ENCODE measurements at regions not wholly inside any gene's neighbourhood (a gene's known extent, or its start where the extent isn't known, plus 50 kb on each side); places are given as distances from the start of the nearest gene placed in this dataset.

DNA sequence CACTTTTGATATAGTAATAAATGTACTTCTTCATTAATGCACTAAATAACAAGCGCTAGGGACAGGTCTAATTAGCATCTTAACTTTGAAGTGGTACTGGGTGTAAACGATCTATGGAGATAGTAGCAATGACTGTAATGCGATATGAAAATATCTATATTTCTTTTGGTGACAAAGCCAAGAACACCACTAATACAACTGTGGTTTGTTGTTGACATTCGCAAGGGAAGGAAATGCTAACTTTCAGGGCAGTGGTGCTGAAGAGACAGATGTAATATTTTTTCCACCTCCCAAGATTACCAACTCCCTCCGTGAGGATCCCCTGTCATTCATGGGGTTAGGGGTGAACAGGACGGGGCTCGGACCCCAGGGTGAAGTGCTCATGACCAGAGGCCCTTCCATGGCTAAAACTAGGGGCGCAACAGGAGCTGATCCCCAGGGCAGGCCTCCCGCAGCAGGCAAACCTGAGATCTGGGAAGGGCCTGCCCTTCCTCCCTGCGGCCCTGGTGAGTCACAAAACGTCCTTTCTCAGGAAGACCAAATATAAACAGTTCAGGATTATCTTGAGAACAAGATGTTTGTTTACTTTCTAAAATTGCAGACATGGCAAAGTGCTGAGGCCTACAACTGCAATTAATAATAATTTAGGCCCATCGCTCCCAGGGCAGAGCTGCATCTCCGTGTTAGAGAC, 65.0 kb upstream of the TOX2 start (continued):
- TF ChIP-seq, protein P1, sequence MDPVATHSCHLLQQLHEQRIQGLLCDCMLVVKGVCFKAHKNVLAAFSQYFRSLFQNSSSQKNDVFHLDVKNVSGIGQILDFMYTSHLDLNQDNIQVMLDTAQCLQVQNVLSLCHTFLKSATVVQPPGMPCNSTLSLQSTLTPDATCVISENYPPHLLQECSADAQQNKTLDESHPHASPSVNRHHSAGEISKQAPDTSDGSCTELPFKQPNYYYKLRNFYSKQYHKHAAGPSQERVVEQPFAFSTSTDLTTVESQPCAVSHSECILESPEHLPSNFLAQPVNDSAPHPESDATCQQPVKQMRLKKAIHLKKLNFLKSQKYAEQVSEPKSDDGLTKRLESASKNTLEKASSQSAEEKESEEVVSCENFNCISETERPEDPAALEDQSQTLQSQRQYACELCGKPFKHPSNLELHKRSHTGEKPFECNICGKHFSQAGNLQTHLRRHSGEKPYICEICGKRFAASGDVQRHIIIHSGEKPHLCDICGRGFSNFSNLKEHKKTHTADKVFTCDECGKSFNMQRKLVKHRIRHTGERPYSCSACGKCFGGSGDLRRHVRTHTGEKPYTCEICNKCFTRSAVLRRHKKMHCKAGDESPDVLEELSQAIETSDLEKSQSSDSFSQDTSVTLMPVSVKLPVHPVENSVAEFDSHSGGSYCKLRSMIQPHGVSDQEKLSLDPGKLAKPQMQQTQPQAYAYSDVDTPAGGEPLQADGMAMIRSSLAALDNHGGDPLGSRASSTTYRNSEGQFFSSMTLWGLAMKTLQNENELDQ (CRISPR knock-in tag; IDR thresholded peaks at IDR 0.05; ENCODE audit: borderline replicate concordance), result no peak
- TF ChIP-seq TOE1 (CRISPR knock-in tag; IDR thresholded peaks at IDR 0.05) (no peak), MIER3 (CRISPR knock-in tag; IDR thresholded peaks at IDR 0.05; ENCODE audit: borderline replicate concordance) (no peak), ZNF792 (CRISPR knock-in tag; IDR thresholded peaks at IDR 0.05) (no peak)

GRCh38 chr20:43846516-43846905, 68.1 kb upstream of the TOX2 start:
- 11% methylated on average over 5 of the region's 6 CpGs for WGBS (ENCODE audit: low lambda C conversion rate)
- ATAC-seq (no peak), FAIRE-seq (no peak), DNase-seq (ENCODE audit: low spot score) (no peak)
- H3K4me3 ChIP-seq (replicated peaks in 1 of 3; ENCODE audit: insufficient read depth in 1 of 3, low read depth in 2 of 3, low read length in 3 of 3), result no peak overlapping the region
- intact Hi-C loops (cut with micrococcal nuclease; ENCODE audit: unreplicated experiment) (no loop called here), in situ Hi-C loops (cut with HindIII; ENCODE audit: extremely low pct_ligation_motif_present, low pct_unique_long_range_greater_than_20kb) (no loop called here)
- no peaks in the 10 kb centered on the region for H3K9me3 ChIP-seq (ENCODE audit: low read length)
- no peak overlapping the region for H2AFZ ChIP-seq (ENCODE audit: low read length)
- H3K27ac ChIP-seq (ENCODE audit: extremely low read length, insufficient read depth, low read length), result no peak overlapping the region
- BruUV-seq (replicated peaks), result no TSS peak
- ChIA-PET POLR2A (no interaction called here), CTCF (ENCODE audit: low intra/inter-chr PET ratio, low total read pairs) (no interaction called here)
- no peaks in the 10 kb centered on the region for H4K20me1 ChIP-seq (ENCODE audit: insufficient read depth, low read length)
- H3K79me2 ChIP-seq (ENCODE audit: insufficient read depth, low read length), result no peaks in the 10 kb centered on the region
- H3K27me3 ChIP-seq (ENCODE audit: control insufficient read depth in 1 of 2, insufficient read depth in 2 of 2, low read length in 2 of 2), result peaks cover 0 to 21% of the 10 kb centered on the region in 2 experiments; a peak in 2 of 5 replicates
- H3K4me1 ChIP-seq (ENCODE audit: insufficient read depth, low read length), result no peaks in the 10 kb centered on the region
- no peak overlapping the region for H3K4me2 ChIP-seq (ENCODE audit: low read depth, low read length)
- H3K9ac ChIP-seq (ENCODE audit: insufficient read depth, low read depth, low read length), result no peak overlapping the region
- no peaks in the 10 kb centered on the region for H3K36me3 ChIP-seq (replicated peaks in 1 of 2; ENCODE audit: control insufficient read depth in 1 of 2, insufficient read depth in 2 of 2, low read length in 2 of 2)
- no peak for TF ChIP-seq ZNF34 (CRISPR knock-in tag; IDR thresholded peaks at IDR 0.05; ENCODE audit: borderline replicate concordance)
- no peak for TF ChIP-seq KDM5A (IDR thresholded peaks at IDR 0.05; ENCODE audit: borderline replicate concordance, low read length)
- TF ChIP-seq ZNF883 (CRISPR knock-in tag; IDR thresholded peaks at IDR 0.05; ENCODE audit: not compliant biosample characterization), result no peak
- TF ChIP-seq, protein P2, sequence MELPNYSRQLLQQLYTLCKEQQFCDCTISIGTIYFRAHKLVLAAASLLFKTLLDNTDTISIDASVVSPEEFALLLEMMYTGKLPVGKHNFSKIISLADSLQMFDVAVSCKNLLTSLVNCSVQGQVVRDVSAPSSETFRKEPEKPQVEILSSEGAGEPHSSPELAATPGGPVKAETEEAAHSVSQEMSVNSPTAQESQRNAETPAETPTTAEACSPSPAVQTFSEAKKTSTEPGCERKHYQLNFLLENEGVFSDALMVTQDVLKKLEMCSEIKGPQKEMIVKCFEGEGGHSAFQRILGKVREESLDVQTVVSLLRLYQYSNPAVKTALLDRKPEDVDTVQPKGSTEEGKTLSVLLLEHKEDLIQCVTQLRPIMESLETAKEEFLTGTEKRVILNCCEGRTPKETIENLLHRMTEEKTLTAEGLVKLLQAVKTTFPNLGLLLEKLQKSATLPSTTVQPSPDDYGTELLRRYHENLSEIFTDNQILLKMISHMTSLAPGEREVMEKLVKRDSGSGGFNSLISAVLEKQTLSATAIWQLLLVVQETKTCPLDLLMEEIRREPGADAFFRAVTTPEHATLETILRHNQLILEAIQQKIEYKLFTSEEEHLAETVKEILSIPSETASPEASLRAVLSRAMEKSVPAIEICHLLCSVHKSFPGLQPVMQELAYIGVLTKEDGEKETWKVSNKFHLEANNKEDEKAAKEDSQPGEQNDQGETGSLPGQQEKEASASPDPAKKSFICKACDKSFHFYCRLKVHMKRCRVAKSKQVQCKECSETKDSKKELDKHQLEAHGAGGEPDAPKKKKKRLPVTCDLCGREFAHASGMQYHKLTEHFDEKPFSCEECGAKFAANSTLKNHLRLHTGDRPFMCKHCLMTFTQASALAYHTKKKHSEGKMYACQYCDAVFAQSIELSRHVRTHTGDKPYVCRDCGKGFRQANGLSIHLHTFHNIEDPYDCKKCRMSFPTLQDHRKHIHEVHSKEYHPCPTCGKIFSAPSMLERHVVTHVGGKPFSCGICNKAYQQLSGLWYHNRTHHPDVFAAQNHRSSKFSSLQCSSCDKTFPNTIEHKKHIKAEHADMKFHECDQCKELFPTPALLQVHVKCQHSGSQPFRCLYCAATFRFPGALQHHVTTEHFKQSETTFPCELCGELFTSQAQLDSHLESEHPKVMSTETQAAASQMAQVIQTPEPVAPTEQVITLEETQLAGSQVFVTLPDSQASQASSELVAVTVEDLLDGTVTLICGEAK (IDR thresholded peaks at IDR 0.05), result no peak
- TF ChIP-seq, protein P2 (CRISPR knock-in tag; IDR thresholded peaks at IDR 0.05), result no peak
- TF ChIP-seq, protein P3, sequence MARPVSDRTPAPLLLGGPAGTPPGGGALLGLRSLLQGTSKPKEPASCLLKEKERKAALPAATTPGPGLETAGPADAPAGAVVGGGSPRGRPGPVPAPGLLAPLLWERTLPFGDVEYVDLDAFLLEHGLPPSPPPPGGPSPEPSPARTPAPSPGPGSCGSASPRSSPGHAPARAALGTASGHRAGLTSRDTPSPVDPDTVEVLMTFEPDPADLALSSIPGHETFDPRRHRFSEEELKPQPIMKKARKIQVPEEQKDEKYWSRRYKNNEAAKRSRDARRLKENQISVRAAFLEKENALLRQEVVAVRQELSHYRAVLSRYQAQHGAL (CRISPR knock-in tag; IDR thresholded peaks at IDR 0.05; ENCODE audit: not compliant biosample characterization), result no peak
- TF ChIP-seq SALL1 (CRISPR knock-in tag; IDR thresholded peaks at IDR 0.05), result no peak

Data from HepG2 (cell line).